Stimulated activated CD8-positive, alpha-beta memory T cell treated with anti-CD3 and anti-CD28 coated beads, Interleukin-15, amount 100 ng/mL, for 4 hours (primary cell): ENCODE measurements at regions not wholly inside any gene's neighbourhood (a gene's known extent, or its start where the extent isn't known, plus 50 kb on each side); places are given as distances from the start of the nearest gene placed in this dataset.

Experiments
- DNase-seq, 2 donors: peaks; one replicate each; pipeline ENCODE4 v3.0.0-alpha.2; 2020; ENCODE audit warnings: low read depth in 2 of 2

DNA sequence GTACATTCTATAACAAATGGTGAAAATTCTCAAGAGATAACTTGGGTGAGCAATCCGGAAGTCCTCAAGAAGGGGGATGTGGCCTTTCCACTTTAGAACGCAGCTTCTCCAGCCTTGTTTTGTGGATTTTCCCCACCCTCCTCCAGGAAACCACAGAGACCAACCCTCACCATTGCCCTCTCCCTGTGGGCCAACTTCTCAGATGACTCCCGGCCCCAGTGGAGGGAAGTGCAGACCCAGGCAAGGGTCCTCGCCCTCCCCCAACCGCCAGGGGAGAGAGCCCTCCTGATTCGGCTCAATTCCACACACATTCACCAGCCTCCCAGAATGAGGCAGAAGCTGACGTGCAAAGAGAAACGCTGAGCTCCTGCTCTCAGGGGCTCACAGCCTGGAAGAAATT is 277.2 kb downstream of the EIPR1 start:
- DNase-seq, result no peak

DNA sequence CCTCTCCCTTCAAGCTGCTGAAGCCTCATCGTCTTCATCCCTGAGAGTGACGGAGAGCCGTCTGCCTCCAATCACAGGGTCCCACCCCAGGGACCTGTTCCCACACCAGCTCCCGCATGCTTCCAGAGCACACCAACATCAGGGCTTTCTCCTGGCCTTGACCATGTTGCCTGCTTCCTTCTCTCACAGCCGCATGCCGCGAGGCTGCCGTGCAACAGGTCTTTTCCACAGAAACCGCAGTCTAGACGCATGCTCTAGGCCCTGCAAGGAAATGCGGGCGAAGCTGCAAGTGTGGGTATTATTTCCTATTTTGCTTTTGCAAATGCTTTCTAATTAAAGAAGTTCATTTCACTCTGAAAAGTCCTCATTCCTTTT is 277.8 kb downstream of the EIPR1 start:
- DNase-seq, result no peak

DNA sequence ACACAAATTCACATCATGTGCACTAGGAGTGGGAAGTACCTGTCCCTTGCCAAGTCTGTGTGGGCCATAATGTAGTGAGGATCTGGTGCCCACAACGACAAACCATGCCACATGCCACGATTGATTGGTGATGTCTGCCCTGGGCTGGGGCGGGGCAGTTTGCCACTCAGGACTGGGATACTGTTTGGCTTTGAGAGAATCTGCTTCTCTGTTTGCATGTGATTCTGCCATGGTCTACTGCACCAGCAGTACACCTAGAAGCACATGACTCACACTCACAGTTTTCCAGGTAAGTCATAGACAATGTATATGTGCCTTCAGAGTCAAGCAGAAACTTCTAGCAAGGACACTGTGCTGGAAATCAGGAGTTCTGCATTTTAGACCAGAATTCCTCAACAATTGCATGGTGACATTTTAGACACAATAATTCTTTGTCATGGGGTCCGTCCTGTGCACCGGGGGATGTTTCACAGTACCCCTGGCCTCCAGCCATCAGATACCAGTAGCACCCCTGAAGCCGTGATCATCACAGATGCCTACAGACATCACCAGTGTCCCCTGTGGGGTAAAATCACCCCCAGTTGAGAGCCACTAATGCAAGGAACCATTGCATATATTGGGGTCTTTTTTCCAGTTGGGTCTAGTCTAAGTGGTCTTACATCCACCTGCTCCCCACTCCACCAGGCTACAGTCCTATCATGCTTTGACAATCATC is 278.3 kb downstream of the EIPR1 start:
- DNase-seq, result no peak

DNA sequence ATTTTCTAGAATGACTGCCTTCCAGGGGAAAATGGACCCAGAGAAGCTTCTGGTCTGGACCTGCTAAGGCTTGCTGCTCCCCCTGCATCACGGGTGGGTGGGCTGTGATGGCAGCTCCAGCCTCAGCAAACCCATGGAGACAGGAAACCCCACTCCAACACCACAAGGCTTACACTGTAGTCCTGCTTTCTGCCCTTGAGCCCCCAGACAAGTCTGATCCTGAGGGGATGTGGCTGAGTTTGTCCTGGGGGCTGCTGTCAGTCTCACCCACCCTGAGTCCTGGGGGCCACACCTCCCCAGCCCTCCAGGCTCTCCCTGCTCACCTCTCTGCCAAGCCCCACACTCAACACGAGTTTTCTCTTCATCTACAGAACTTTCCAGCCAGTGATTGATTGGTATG is 279.4 kb downstream of the EIPR1 start:
- no peak for DNase-seq

GRCh38 chr2:3097804-3098203 is 279.8 kb downstream of the EIPR1 start:
- no peak for DNase-seq

DNA sequence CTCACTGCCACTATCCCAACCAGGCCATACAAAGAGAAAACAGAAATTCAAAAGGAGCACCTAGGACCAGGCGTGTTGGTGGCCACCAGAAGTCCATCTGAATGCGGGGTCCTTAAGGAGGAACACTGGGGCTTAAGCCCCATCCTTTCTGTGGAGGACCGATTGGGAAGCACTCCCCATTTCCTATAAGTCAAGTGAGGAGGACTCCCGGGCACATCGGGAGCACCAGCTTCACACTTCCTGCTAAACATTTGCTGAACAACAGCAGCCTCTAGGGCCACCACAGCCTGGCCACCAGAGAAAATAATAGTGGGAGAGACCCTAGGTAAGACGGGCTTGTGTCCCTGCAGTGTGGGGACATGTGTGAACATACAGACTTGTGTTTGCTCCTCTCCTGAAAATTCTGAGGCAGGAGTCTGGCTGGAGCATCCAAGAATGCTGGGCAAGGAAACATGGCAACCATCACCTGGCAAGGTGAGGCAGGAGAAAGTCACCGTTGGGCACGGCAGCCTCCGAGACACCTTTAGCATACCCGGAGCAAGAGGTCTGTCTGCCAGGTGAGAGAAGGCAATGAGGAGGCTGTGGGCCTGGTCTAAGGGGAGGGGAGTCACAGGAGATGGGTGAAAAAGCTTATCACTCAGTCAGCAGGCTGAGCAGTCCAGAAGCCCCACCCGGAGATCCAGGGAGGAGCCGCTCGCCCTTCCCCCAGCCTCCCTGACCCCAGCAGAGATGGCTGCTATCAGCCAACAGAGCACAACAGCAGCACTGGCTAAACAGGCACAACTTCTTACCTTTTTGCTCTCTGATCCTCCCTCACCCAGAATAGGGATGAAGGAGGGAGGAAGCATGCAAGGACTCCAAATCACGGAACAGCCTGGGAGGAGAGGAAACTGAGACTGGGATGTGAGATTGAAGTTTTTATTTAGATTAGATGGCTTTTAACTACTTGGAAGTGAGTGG is 282.3 kb downstream of the EIPR1 start:
- DNase-seq, result no peak

DNA sequence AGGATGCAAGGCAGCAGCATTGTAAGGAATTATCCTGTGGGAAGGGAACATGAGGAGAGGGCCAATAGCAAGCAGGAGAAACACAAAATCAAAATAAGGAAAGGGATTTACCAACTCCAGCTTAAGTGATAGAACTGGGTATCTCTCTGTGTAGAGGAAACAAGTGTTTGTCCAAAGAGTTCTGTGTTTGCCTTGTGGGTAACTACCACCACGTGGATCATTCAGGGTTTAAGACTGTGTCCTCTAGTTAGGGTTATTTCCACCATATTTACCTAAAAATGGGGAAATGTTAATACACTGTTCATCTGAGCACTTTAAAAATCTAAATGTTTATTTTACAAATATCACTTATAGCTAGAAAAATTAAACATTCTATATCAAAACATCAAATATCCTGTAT is 283.3 kb downstream of the EIPR1 start:
- DNase-seq, result no peak

DNA sequence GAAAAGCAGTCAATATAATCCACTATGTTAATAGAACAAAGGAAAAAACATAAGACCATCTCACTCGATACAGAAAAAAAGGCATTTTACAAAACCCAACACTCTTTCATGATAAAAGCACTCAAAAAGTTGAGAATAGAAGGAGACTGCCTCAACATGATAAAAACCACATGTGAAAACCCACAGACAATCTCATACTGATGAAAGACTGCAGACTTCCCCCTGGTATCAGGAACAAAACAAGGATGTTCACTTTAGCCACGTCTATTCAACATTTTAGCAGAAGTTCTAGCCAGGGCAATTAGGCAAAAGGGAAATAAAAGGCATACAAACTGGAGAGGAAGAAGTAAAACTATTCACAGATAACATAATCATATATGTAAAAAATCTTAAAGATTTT is 285.9 kb downstream of the EIPR1 start:
- no peak for DNase-seq

GRCh38 chr2:3082705-3083104 is 294.9 kb downstream of the EIPR1 start:
- no peak for DNase-seq

GRCh38 chr2:3079959-3080948 is 297.4 kb downstream of the EIPR1 start:
- DNase-seq, result no peak

DNA sequence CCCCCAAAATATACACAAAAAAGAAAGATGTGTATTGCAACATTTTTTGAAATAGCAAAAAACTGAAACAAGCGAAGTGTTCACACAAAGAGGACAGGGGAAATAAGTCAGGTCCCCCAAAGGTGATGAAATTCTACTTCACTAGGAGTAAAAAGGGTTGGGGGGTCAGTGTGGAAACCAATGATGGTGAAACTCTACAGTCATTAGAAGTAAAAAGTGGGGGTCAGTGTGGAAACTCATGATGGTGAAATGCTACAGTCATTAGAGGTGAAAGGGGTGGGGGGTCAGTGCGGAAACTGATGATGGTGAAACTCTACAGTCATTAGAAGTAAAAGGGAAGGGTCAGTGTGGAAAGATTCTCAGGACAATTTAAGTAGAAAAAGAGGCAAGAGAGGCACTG is 298.2 kb downstream of the EIPR1 start:
- no peak for DNase-seq

GRCh38 chr2:3078684-3079083 is 298.9 kb downstream of the EIPR1 start:
- DNase-seq, result no peak

DNA sequence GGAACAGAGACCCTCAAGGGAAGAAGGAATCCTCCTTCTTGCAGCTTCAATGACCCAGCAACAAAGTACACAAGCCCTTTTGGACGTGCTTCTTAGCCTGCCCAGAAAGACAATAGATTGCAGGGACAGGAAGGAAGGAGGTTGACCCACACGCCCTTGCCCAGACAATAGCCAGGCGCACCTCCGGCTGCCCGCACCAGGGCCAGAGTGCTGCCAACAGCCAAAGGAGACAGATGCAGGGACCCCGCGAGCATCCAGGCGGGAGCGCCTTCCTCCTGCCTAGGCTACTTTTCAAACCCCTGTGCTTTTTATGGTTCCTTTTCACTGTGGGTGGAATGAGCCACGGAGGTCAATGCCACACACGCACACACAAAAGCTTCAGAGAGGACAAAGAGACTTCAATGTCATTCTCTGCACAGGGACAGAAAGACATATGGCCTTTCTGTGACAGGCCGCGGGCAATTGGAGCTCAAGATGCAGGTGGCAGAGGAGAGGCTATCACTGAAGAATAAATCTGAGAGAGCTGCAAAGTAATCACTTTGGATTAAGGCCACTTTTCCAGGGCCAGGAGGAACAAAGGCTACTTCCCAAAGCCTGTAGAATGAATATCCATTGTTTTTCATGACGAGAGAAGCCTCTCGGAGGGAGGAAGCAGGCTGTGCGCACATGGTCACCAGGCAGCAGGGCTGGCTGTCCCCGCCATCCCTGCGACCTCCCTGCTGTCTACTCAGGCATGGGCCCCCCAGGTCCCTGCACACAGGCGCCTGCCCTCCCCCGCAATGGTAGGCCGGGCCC is 300.6 kb downstream of the EIPR1 start:
- no peak for DNase-seq

GRCh38 chr2:3075991-3076340 is 301.7 kb downstream of the EIPR1 start:
- no peak for DNase-seq

DNA sequence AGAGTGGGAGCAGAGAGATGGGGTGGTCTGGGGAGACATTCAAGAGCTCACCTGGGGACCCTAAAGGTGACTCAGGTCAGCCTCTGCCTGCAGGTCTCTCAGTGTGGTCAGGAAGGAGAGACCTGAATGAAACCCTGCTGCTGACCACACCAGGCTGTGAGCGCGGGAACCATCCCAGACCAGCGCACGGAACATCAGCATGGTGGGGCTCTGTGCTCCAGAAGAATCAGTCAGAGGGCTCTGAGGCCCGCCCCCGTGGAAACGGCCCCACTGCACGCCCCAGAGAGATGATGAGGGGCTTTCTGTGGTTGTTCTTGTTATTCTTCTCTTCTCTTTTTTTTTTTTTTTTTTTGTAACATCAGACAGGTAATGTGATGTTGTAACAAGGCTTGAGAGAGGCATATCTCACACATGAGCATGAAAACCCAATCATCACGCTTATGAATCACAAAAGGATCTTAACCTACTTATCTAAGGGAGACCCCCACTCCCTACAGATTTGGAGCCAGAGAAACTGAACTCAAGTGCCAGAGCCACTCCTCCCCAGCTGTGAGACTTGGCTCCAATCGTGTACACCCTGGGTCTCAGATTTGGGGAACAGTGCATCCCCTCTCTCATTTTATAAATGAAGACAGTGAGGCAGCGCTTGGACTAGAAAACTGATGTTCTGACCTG is 302.2 kb downstream of the EIPR1 start:
- DNase-seq, result no peak

- DNase-seq, result no peak
Observed at GRCh38 chr2:3073704-3074103, 303.9 kb downstream of the EIPR1 start.

GRCh38 chr2:3073041-3073595 is 304.5 kb downstream of the EIPR1 start:
- no peak for DNase-seq

- DNase-seq, result no peak
Observed at GRCh38 chr2:3071685-3072263, 305.8 kb downstream of the EIPR1 start.

GRCh38 chr2:3066831-3067230 is 310.8 kb downstream of the EIPR1 start:
- DNase-seq, result no peak

DNA sequence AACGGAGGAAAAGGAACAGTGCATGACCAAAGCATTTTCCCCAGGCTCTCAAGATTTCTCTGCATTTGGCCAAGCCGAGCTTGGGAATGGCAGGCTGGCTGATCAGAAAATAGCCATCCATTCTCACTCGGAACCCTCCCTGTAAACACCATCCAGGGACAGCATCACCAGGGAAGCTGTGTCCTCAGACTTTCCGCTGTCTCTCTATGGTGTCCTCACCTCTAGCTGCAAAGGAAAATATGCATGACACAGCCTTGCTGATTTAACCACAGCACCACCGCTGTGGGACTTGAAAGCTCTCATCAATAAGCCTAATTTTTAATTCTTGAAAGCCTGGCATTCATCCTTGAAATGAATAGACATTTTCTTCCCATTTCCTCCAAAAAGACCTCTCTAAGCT is 311.7 kb downstream of the EIPR1 start:
- no peak for DNase-seq
